H9 (cell line): ENCODE measurements at regions not wholly inside any gene's neighbourhood (a gene's known extent, or its start where the extent isn't known, plus 50 kb on each side); places are given as distances from the start of the nearest gene placed in this dataset.

Experiments used
- DNase-seq: peaks from one replicate; pipeline ENCODE4 v3.0.0-alpha.2; 2017
- H2AFZ ChIP-seq: one replicate; pipeline ENCODE4 v1.6.1; 2013; ENCODE audit warnings: mild to moderate bottlenecking, low read length, control low read depth, moderate library complexity
- H2AK5ac ChIP-seq: 2 replicates; pipeline ENCODE4 v1.6.1; 2013; ENCODE audit warnings: low read length, control low read depth, mixed read lengths; ENCODE audit not compliant: insufficient read length
- H2BK120ac ChIP-seq: one replicate; pipeline ENCODE4 v1.6.1; 2013; ENCODE audit warnings: low read depth, mild to moderate bottlenecking, low read length, control low read depth, inconsistent platforms; ENCODE audit not compliant: poor library complexity, severe bottlenecking
- H2BK12ac ChIP-seq: 2 replicates; pipeline ENCODE4 v1.6.1; 2013; ENCODE audit warnings: low read length, control low read depth, mixed read lengths, low read depth; ENCODE audit not compliant: insufficient read length
- H2BK15ac ChIP-seq: 2 replicates; pipeline ENCODE4 v1.6.1; 2013; ENCODE audit warnings: low read depth, low read length, control low read depth
- H2BK20ac ChIP-seq: one replicate; pipeline ENCODE4 v1.6.1; 2013; ENCODE audit warnings: low read depth, mild to moderate bottlenecking, low read length, control low read depth, inconsistent platforms; ENCODE audit not compliant: poor library complexity, severe bottlenecking
- H2BK5ac ChIP-seq: 2 replicates; pipeline ENCODE4 v1.6.1; 2013; ENCODE audit warnings: low read length, control low read depth, mixed read lengths; ENCODE audit not compliant: insufficient read length
- H3K14ac ChIP-seq: 2 replicates; pipeline ENCODE4 v1.6.1; 2013; ENCODE audit warnings: low read length, control low read depth; ENCODE audit not compliant: insufficient read depth
- H3K18ac ChIP-seq: 2 replicates; pipeline ENCODE4 v1.6.1; 2013; ENCODE audit warnings: low read depth, mild to moderate bottlenecking, mixed read lengths, low read length, control low read depth; ENCODE audit not compliant: insufficient read length
- H3K23ac ChIP-seq: 2 replicates; pipeline ENCODE4 v1.6.1; 2013; ENCODE audit warnings: low read length, control low read depth, mixed read lengths, low read depth; ENCODE audit not compliant: insufficient read length
- H3K23me2 ChIP-seq: 2 replicates; pipeline ENCODE4 v1.6.1; 2013; ENCODE audit warnings: low read depth, mild to moderate bottlenecking, mixed read lengths, low read length, control low read depth; ENCODE audit not compliant: insufficient read length, poor library complexity, severe bottlenecking
- H3K27ac ChIP-seq: 2 replicates; pipeline ENCODE4 v1.5.1; 2013; ENCODE audit warnings: low read length, control low read depth, mixed read lengths, low read depth; ENCODE audit not compliant: insufficient read length
- H3K27me3 ChIP-seq: 2 replicates; pipeline ENCODE4 v1.6.1; 2013; ENCODE audit warnings: low read length, control low read depth, inconsistent platforms; ENCODE audit not compliant: insufficient read depth
- H3K4ac ChIP-seq: 2 replicates; pipeline ENCODE4 v1.6.1; 2013; ENCODE audit warnings: low read depth, mild to moderate bottlenecking, control low read depth, inconsistent platforms, low read length, moderate library complexity
- H3K4me1 ChIP-seq: 2 replicates; pipeline ENCODE4 v1.6.1; 2013; ENCODE audit warnings: low read length, control low read depth, inconsistent platforms; ENCODE audit not compliant: insufficient read depth
- H3K4me2 ChIP-seq: 2 replicates; pipeline ENCODE4 v1.6.1; 2013; ENCODE audit warnings: low read length, control low read depth, mixed read lengths; ENCODE audit not compliant: insufficient read length, insufficient read depth
- H3K56ac ChIP-seq: 2 replicates; pipeline ENCODE4 v1.6.1; 2013; ENCODE audit warnings: low read depth, mild to moderate bottlenecking, mixed read lengths, low read length, control low read depth; ENCODE audit not compliant: insufficient read length
- H3K79me1 ChIP-seq: 2 replicates; pipeline ENCODE4 v1.6.1; 2013; ENCODE audit warnings: low read depth, mild to moderate bottlenecking, moderate library complexity, low read length, control low read depth, inconsistent platforms; ENCODE audit not compliant: insufficient read depth, poor library complexity, severe bottlenecking
- H3K79me2 ChIP-seq: 2 replicates; pipeline ENCODE4 v1.6.1; 2013; ENCODE audit warnings: low read length, control low read depth, inconsistent platforms; ENCODE audit not compliant: insufficient read depth
- H3K9ac ChIP-seq: 2 replicates; pipeline ENCODE4 v1.6.1; 2013; ENCODE audit warnings: low read length, control low read depth, mixed read lengths; ENCODE audit not compliant: insufficient read length; ENCODE audit errors: extremely low read depth
- H3K9me3 ChIP-seq: one replicate; pipeline ENCODE4 v1.6.1; 2013; ENCODE audit warnings: low read depth, low read length, inconsistent platforms; ENCODE audit not compliant: control insufficient read depth
- H3T11ph ChIP-seq: one replicate; pipeline ENCODE4 v1.6.1; 2013; ENCODE audit warnings: mild to moderate bottlenecking, low read length, control low read depth, inconsistent platforms
- H4K20me1 ChIP-seq: one replicate; pipeline ENCODE4 v1.6.1; 2013; ENCODE audit not compliant: control insufficient read depth, insufficient read length, insufficient read depth
- H4K5ac ChIP-seq: 2 replicates; pipeline ENCODE4 v1.6.1; 2013; ENCODE audit warnings: low read depth, mild to moderate bottlenecking, mixed read lengths, low read length, control low read depth; ENCODE audit not compliant: insufficient read length
- H4K8ac ChIP-seq: replicated peaks from 2 replicates; pipeline ENCODE4 v1.6.1; 2013; ENCODE audit warnings: low read length, control low read depth, mixed read lengths, low read depth; ENCODE audit not compliant: insufficient read length
- H4K91ac ChIP-seq: 2 replicates; pipeline ENCODE4 v1.6.1; 2013; ENCODE audit warnings: low read depth, mild to moderate bottlenecking, moderate library complexity, mixed read lengths, low read length, control low read depth; ENCODE audit not compliant: insufficient read length
- H3K27ac Mint-ChIP-seq, 3 experiments: 2 replicates in 2 of 3; 3 replicates in 1 of 3; pipeline ENCODE4 v1.8.0; 2020 to 2021; ENCODE audit warnings: mixed read lengths in 3 of 3, mild to moderate bottlenecking in 1 of 3, moderate library complexity in 1 of 3
- H3K27me3 Mint-ChIP-seq: 2 replicates; pipeline ENCODE4 v1.8.0; 2021; ENCODE audit warnings: low read depth, mild to moderate bottlenecking, moderate library complexity, mixed read lengths
- H3K36me3 Mint-ChIP-seq, 3 experiments: 2 replicates in 2 of 3; 3 replicates in 1 of 3; pipeline ENCODE4 v1.8.0; 2020 to 2021; ENCODE audit warnings: low read depth in 3 of 3, mixed read lengths in 3 of 3; ENCODE audit not compliant: insufficient read depth in 1 of 3
- H3K4me1 Mint-ChIP-seq, 2 experiments: 2 replicates each; pipeline ENCODE4 v1.8.0; 2020; ENCODE audit warnings: mixed read lengths in 2 of 2
- H3K4me3 Mint-ChIP-seq, 2 experiments: 2 replicates in 1 of 2; 3 replicates in 1 of 2; pipeline ENCODE4 v1.8.0; 2020 to 2021; ENCODE audit warnings: mild to moderate bottlenecking in 2 of 2, mixed read lengths in 2 of 2, moderate library complexity in 1 of 2
- H3K9me3 Mint-ChIP-seq, 2 experiments: 2 replicates in 1 of 2; 3 replicates in 1 of 2; pipeline ENCODE4 v1.8.0; 2020; ENCODE audit warnings: mild to moderate bottlenecking in 2 of 2, mixed read lengths in 2 of 2, moderate library complexity in 1 of 2
- CTCF ChIP-seq: fragments of 200-600 bp; sonication (generic); conservative IDR thresholded peaks from 3 replicates; pipeline ENCODE4 v1.8.0; 2021; ENCODE audit warnings: antibody characterized with exemption, mild to moderate bottlenecking
- WGBS: extraction: QIAGEN DNeasy Blood & Tissue Kit; methylation state at CpG from one replicate; pipeline ENCODE4 v1.1.7; 2013; ENCODE audit warnings: missing lambda C conversion rate, low lambda C conversion rate, mixed read lengths; ENCODE audit not compliant: insufficient read length; ENCODE audit errors: extremely low coverage; 5-methylcytosine and 5-hydroxymethylcytosine counted together

- Histone ChIP-seq H3K79me1 (no peaks in the 10 kb centered on the region), H4K8ac (no peak overlapping the region), H3T11ph (no peak overlapping the region), H3K27ac (no peak overlapping the region), H3K56ac (no peak overlapping the region), H2BK120ac (no peak overlapping the region), H3K79me2 (no peaks in the 10 kb centered on the region), H4K5ac (no peak overlapping the region), H2BK12ac (no peak overlapping the region), H3K27me3 (no peaks in the 10 kb centered on the region), H4K91ac (no peak overlapping the region), H2BK5ac (no peak overlapping the region), H2AK5ac (no peak overlapping the region), H2BK15ac (no peak overlapping the region), H2AFZ (no peak overlapping the region), H3K9me3 (peaks cover 10% of the 10 kb centered on the region), H3K23me2 (no peaks in the 10 kb centered on the region), H3K4me1 (no peaks in the 10 kb centered on the region; the same call in 1 of the 2 replicates), H3K14ac (no peak overlapping the region), H4K20me1 (no peaks in the 10 kb centered on the region), H3K4ac (no peak overlapping the region), H3K18ac (no peak overlapping the region), H2BK20ac (no peak overlapping the region), H3K4me2 (no peak overlapping the region), H3K9ac (no peak overlapping the region), H3K23ac (no peak overlapping the region)
- no peak for TF ChIP-seq CTCF
- Mint-ChIP-seq H3K27ac (no peak overlapping the region), H3K36me3 (peaks cover 10 to 22% (median 15%) of the 10 kb centered on the region in 3 experiments), H3K4me1 (peaks cover 34 to 35% of the 10 kb centered on the region in 2 experiments), H3K27me3 (peaks cover 4% of the 10 kb centered on the region), H3K4me3 (no peak overlapping the region), H3K9me3 (peaks cover 13 to 21% of the 10 kb centered on the region in 2 experiments)
- no CpG with 5 or more reads among the region's 7 CpGs for WGBS
- no peak for DNase-seq
Measured at GRCh38 chr2:215611609-215612386, 175.9 kb upstream of the FN1 start.
